GM18867 (cell line): ENCODE measurements at regions not wholly inside any gene's neighbourhood (a gene's known extent, or its start where the extent isn't known, plus 50 kb on each side); places are given as distances from the start of the nearest gene placed in this dataset.

ENCODE experiments used
- ATAC-seq: cut with Tn5 transposase; IDR thresholded peaks from one replicate; pipeline ENCODE4 v1.9.1; 2021; ENCODE audit warnings: mild to moderate bottlenecking, moderate library complexity; ENCODE audit not compliant: unreplicated experiment

DNA sequence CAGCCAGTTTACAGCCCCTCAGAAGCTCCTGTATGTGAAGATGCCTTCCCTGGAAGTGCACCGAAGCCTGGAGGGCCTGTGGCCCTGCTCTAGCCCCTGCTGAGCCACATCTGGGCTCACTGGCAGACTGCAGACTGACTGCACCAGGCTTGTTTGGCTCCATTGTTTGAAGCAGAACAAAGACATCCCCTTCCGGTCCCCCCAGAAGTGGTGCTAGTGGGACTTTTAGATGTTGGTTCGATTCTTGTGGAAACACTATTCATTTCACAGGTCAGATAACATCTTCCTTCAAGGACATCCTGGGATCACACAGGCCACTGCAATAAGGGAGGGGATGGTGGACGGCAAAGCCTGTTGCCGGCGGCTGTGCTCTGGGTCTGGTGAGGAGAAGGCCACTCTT is 57.8 kb upstream of the CBLN2 start:
- ATAC-seq = no peak

DNA sequence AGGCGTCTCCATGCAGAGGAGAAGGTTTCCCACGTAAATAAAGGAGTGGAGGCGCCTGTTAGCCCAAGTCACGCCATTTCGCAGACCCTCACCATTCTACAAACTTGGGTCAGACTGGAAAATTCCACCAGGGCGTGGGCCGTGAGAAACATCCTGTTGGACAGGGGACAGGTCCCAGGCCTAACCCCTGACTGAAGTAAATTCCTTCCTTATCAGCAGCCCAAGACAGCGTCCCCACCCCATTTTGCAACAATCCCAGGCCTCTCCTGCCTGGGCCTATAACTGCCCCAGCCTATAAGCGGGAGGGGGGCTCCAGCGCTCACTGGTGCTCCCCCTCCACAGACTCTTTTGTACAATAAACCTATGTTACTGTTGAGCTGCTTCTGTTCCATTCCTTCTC is 57.3 kb upstream of the CBLN2 start:
- no peak for ATAC-seq
